ENCODE measurements at regions not wholly inside any gene's neighbourhood (a gene's known extent, or its start where the extent isn't known, plus 50 kb on each side); places are given as distances from the start of the nearest gene placed in this dataset.

DNA sequence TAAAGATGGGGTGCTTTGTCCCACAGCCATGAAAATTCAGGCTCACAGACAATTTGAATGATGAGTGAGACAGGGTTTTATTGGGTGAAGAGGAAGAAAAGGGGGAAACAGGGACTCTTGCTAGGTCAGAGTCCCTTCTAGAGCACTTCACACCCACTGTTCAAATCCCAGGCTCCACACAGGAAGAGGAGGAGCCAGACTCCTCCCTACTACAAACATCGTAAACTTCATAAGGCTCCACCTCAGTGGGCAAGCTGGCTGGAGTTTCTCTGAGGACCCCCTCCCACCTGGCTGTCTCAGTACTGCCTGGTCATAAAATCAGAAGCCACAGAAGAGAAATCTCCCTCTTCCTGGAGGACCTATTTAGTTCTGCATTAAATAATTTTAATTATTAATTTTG, 80.3 kb upstream of the KCNMB2 start:
- no peak overlapping the region for H3K4me3 ChIP-seq (ENCODE audit: control extremely low read depth in 1 of 5, extremely low read depth in 1 of 5, insufficient read depth in 1 of 5, low read depth in 2 of 5, low read length in 4 of 5)
- intact Hi-C loops (cut with micrococcal nuclease) = no loop called here
- Mint-ChIP-seq H3K27ac (no peak overlapping the region), H3K4me1 (no peaks in the 10 kb centered on the region), H3K27me3 (peaks cover 17% of the 10 kb centered on the region), H3K4me3 (no peak overlapping the region), H3K9me3 (ENCODE audit: insufficient read depth) (no peaks in the 10 kb centered on the region)
- no peak overlapping the region for H2AFZ ChIP-seq (ENCODE audit: insufficient read depth, low read depth, low read length, poor library complexity, severe bottlenecking)
- H3K27ac ChIP-seq (ENCODE audit: low read length in 2 of 2) = no peak overlapping the region
- WGBS (ENCODE audit: insufficient coverage) = 80% methylated on average over 1 of the region's 1 CpG
- no peaks in the 10 kb centered on the region for H3K36me3 ChIP-seq (replicated peaks in 1 of 2; ENCODE audit: control extremely low read depth in 1 of 2, control insufficient read depth in 1 of 2, extremely low read depth in 1 of 2, insufficient read depth in 2 of 2, low read length in 1 of 2)
- CTCF ChIA-PET = no interaction called here
- no peaks in the 10 kb centered on the region for H3K9me3 ChIP-seq (ENCODE audit: control extremely low read depth in 1 of 3, control insufficient read depth in 2 of 3, insufficient read depth in 1 of 3, low read length in 2 of 3)
- POLR2A ChIA-PET = no interaction called here
- H3K4me2 ChIP-seq (replicated peaks; ENCODE audit: low read depth, low read length, poor library complexity, severe bottlenecking) = no peak overlapping the region
- H3K79me2 ChIP-seq (ENCODE audit: control insufficient read depth, insufficient read depth, low read length) = no peaks in the 10 kb centered on the region
- ATAC-seq (ENCODE audit: low read depth) (no peak), DNase-seq (no peak)
- no peak overlapping the region for H3K9ac ChIP-seq (ENCODE audit: low read length)
- H3K4me1 ChIP-seq (ENCODE audit: control insufficient read depth in 2 of 2, insufficient read depth in 2 of 2, low read length in 2 of 2) = no peaks in the 10 kb centered on the region
- no peaks in the 10 kb centered on the region for H3K27me3 ChIP-seq (replicated peaks in 1 of 4; ENCODE audit: control extremely low read depth in 1 of 4, control insufficient read depth in 3 of 4, insufficient read depth in 4 of 4, low read length in 3 of 4)
- no peaks in the 10 kb centered on the region for H4K20me1 ChIP-seq (ENCODE audit: control insufficient read depth, insufficient read depth, low read length, poor library complexity, severe bottlenecking)
- no peak for TF ChIP-seq EZH2 (IDR thresholded peaks at IDR 0.05; ENCODE audit: borderline replicate concordance, insufficient read depth, low read depth, low read length, poor library complexity, severe bottlenecking)
- TF ChIP-seq, protein P1, sequence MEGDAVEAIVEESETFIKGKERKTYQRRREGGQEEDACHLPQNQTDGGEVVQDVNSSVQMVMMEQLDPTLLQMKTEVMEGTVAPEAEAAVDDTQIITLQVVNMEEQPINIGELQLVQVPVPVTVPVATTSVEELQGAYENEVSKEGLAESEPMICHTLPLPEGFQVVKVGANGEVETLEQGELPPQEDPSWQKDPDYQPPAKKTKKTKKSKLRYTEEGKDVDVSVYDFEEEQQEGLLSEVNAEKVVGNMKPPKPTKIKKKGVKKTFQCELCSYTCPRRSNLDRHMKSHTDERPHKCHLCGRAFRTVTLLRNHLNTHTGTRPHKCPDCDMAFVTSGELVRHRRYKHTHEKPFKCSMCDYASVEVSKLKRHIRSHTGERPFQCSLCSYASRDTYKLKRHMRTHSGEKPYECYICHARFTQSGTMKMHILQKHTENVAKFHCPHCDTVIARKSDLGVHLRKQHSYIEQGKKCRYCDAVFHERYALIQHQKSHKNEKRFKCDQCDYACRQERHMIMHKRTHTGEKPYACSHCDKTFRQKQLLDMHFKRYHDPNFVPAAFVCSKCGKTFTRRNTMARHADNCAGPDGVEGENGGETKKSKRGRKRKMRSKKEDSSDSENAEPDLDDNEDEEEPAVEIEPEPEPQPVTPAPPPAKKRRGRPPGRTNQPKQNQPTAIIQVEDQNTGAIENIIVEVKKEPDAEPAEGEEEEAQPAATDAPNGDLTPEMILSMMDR (IDR thresholded peaks at IDR 0.05) = no peak

DNA sequence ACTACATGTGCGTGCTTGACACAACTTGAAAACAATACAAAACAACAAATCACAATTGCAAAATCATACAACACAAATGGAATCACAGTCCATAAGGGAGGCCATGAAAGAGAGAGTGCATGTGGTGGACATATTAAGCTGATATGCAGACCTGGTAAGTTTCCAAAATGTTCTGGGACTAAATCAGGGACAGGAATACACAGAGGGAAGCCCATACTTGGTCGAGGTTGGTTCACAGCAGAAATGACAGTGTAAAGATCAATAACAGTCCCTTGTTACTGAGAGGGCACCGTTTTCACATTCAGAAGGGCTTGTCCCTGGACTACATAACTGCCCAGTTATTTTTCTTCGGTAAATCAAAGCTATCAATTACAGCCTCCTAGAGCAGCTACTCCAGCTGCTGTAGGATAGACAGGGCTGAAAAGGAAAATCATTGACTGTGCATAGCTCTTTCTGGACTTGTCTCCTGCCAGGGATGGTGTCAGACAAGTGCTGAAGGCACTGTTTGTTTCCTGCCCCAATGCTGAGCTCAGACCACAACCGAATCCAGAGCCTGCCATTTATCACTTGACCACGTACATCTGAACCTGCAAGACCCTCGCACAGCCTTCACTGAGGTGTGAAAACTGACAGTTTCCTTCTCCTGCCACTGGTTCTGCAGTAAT, 79.5 kb upstream of the KCNMB2 start:
- no peak overlapping the region for H3K27ac ChIP-seq (ENCODE audit: low read length in 2 of 2)
- 59% methylated on average over 6 of the region's 7 CpGs for WGBS (ENCODE audit: insufficient coverage)
- ChIA-PET CTCF (interaction anchor here (0.8 kb wide), 2 partner anchors 10 to 31 kb away, joined by 3 read pairs; no protein-coding TSS in a partner anchor), POLR2A (no interaction called here)
- no peaks in the 10 kb centered on the region for H3K27me3 ChIP-seq (replicated peaks in 1 of 4; ENCODE audit: control extremely low read depth in 1 of 4, control insufficient read depth in 3 of 4, insufficient read depth in 4 of 4, low read length in 3 of 4)
- H3K9me3 ChIP-seq (ENCODE audit: control extremely low read depth in 1 of 3, control insufficient read depth in 2 of 3, insufficient read depth in 1 of 3, low read length in 2 of 3) = no peaks in the 10 kb centered on the region
- H3K27ac Mint-ChIP-seq = no peak overlapping the region
- H3K4me3 Mint-ChIP-seq = no peak overlapping the region
- intact Hi-C loops (cut with micrococcal nuclease) = no loop called here
- H3K36me3 ChIP-seq (replicated peaks in 1 of 2; ENCODE audit: control extremely low read depth in 1 of 2, control insufficient read depth in 1 of 2, extremely low read depth in 1 of 2, insufficient read depth in 2 of 2, low read length in 1 of 2) = no peaks in the 10 kb centered on the region
- ATAC-seq (ENCODE audit: low read depth) = no peak
- H3K4me2 ChIP-seq (replicated peaks; ENCODE audit: low read depth, low read length, poor library complexity, severe bottlenecking) = no peak overlapping the region
- H3K27me3 Mint-ChIP-seq = peaks cover 22% of the 10 kb centered on the region
- H3K9me3 Mint-ChIP-seq (ENCODE audit: insufficient read depth) = no peaks in the 10 kb centered on the region
- TF ChIP-seq EZH2 (IDR thresholded peaks at IDR 0.05; ENCODE audit: borderline replicate concordance, insufficient read depth, low read depth, low read length, poor library complexity, severe bottlenecking) = no peak
- TF ChIP-seq, protein P1 (IDR thresholded peaks at IDR 0.05) = no peak
- no peaks in the 10 kb centered on the region for H3K79me2 ChIP-seq (ENCODE audit: control insufficient read depth, insufficient read depth, low read length)
- H3K9ac ChIP-seq (ENCODE audit: low read length) = no peak overlapping the region
- H2AFZ ChIP-seq (ENCODE audit: insufficient read depth, low read depth, low read length, poor library complexity, severe bottlenecking) = no peak overlapping the region
- H4K20me1 ChIP-seq (ENCODE audit: control insufficient read depth, insufficient read depth, low read length, poor library complexity, severe bottlenecking) = no peaks in the 10 kb centered on the region
- H3K4me1 Mint-ChIP-seq = no peaks in the 10 kb centered on the region
- H3K4me3 ChIP-seq (ENCODE audit: control extremely low read depth in 1 of 5, extremely low read depth in 1 of 5, insufficient read depth in 1 of 5, low read depth in 2 of 5, low read length in 4 of 5) = no peak overlapping the region
- H3K4me1 ChIP-seq (ENCODE audit: control insufficient read depth in 2 of 2, insufficient read depth in 2 of 2, low read length in 2 of 2) = no peaks in the 10 kb centered on the region
- DNase-seq = no peak
